Endodermal cell (in vitro differentiated cells): ENCODE measurements at regions not wholly inside any gene's neighbourhood (a gene's known extent, or its start where the extent isn't known, plus 50 kb on each side); places are given as distances from the start of the nearest gene placed in this dataset.
A peak's percentile ranks its signal among the peaks of the same experiment; 100 is the strongest.

Source experiments
- DNase-seq: peaks from one replicate; pipeline ENCODE4 v3.0.0-alpha.2; 2017
- H3K27ac ChIP-seq: 2 replicates; pipeline ENCODE4 v1.5.1; 2013; ENCODE audit warnings: mild to moderate bottlenecking, low read depth, low read length, moderate library complexity
- H3K27me3 ChIP-seq: 2 replicates; pipeline ENCODE4 v1.6.1; 2013; ENCODE audit warnings: mild to moderate bottlenecking, low read length, moderate library complexity; ENCODE audit not compliant: insufficient read depth, control insufficient read depth, poor library complexity, severe bottlenecking
- H3K36me3 ChIP-seq: 2 replicates; pipeline ENCODE4 v1.7.0; 2013; ENCODE audit warnings: mild to moderate bottlenecking, low read length, moderate library complexity; ENCODE audit not compliant: control insufficient read depth, insufficient read depth
- H3K4me1 ChIP-seq: one replicate; pipeline ENCODE4 v1.7.0; 2013; ENCODE audit warnings: low read length; ENCODE audit not compliant: control insufficient read depth, insufficient read depth
- H3K4me3 ChIP-seq: 2 replicates; pipeline ENCODE4 v1.5.1; 2013; ENCODE audit warnings: mild to moderate bottlenecking, low read length, moderate library complexity
- H3K9ac ChIP-seq: 2 replicates; pipeline ENCODE4 v1.6.1; 2013; ENCODE audit warnings: mild to moderate bottlenecking, low read length, moderate library complexity; ENCODE audit not compliant: poor library complexity, severe bottlenecking; ENCODE audit errors: extremely low read depth
- H3K9me3 ChIP-seq: 2 replicates; pipeline ENCODE4 v1.6.1; 2013; ENCODE audit warnings: mild to moderate bottlenecking, low read length, moderate library complexity; ENCODE audit not compliant: control insufficient read depth
- H3K27ac Mint-ChIP-seq: 2 replicates; pipeline ENCODE4 v1.8.0; 2020; ENCODE audit warnings: mixed read lengths
- H3K27me3 Mint-ChIP-seq: 2 replicates; pipeline ENCODE4 v1.8.0; 2021; ENCODE audit warnings: mild to moderate bottlenecking, mixed read lengths; ENCODE audit not compliant: insufficient read depth
- H3K36me3 Mint-ChIP-seq: 2 replicates; pipeline ENCODE4 v1.8.0; 2020; ENCODE audit warnings: low read depth, mixed read lengths
- H3K4me1 Mint-ChIP-seq: 2 replicates; pipeline ENCODE4 v1.8.0; 2020; ENCODE audit warnings: mixed read lengths
- H3K4me3 Mint-ChIP-seq: 2 replicates; pipeline ENCODE4 v1.8.0; 2020; ENCODE audit warnings: mild to moderate bottlenecking, moderate library complexity, mixed read lengths
- H3K9me3 Mint-ChIP-seq: 2 replicates; pipeline ENCODE4 v1.8.0; 2020; ENCODE audit warnings: mild to moderate bottlenecking, mixed read lengths
- WGBS, 2 experiments: methylation state at CpG; one replicate each; pipeline versions ENCODE4 v1.1.5 to v1.1.7; 2013; ENCODE audit warnings: missing lambda C conversion rate in 2 of 2, mixed read lengths in 1 of 2; ENCODE audit not compliant: insufficient coverage in 1 of 2, insufficient read length in 1 of 2; 5-methylcytosine and 5-hydroxymethylcytosine counted together
- TF ChIP-seq, protein P1 (sequence below): fragments of 200-600 bp; sonication (generic); conservative IDR thresholded peaks from 2 replicates; pipeline ENCODE4 v1.5.0; 2021; ENCODE audit warnings: antibody characterized with exemption, mild to moderate bottlenecking

DNA sequence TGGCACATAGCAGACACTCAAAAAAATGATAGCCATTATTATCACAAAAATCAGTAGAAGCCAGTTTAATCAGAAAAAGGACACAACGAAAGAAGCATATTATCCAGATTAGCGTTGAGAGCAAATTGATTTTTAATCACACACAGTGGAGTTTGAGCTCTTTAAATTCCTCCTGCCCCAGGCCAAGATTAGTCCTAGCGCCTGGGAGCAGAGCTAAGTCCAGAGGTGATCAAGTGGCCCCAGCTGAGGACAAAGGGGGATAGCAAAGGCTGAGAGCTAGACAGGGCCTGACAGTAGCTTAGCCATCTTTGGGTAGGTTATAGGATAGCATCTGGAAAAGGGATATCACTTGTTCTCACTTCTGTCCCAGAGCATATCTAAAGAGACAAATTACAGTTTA, 133.6 kb downstream of the NXPE2 start:
- Histone ChIP-seq H3K9me3 (no peaks in the 10 kb centered on the region), H3K27me3 (no peaks in the 10 kb centered on the region), H3K9ac (no peak overlapping the region), H3K36me3 (no peaks in the 10 kb centered on the region), H3K4me3 (no peak overlapping the region), H3K4me1 (peaks cover 4% of the 10 kb centered on the region), H3K27ac (no peak overlapping the region)
- H3K9me3 Mint-ChIP-seq, result no peaks in the 10 kb centered on the region
- no peaks in the 10 kb centered on the region for H3K36me3 Mint-ChIP-seq
- no peak overlapping the region for H3K4me3 Mint-ChIP-seq
- H3K4me1 Mint-ChIP-seq, result peaks cover 8% of the 10 kb centered on the region
- TF ChIP-seq, protein P1, sequence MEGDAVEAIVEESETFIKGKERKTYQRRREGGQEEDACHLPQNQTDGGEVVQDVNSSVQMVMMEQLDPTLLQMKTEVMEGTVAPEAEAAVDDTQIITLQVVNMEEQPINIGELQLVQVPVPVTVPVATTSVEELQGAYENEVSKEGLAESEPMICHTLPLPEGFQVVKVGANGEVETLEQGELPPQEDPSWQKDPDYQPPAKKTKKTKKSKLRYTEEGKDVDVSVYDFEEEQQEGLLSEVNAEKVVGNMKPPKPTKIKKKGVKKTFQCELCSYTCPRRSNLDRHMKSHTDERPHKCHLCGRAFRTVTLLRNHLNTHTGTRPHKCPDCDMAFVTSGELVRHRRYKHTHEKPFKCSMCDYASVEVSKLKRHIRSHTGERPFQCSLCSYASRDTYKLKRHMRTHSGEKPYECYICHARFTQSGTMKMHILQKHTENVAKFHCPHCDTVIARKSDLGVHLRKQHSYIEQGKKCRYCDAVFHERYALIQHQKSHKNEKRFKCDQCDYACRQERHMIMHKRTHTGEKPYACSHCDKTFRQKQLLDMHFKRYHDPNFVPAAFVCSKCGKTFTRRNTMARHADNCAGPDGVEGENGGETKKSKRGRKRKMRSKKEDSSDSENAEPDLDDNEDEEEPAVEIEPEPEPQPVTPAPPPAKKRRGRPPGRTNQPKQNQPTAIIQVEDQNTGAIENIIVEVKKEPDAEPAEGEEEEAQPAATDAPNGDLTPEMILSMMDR, result no peak
- 90 to 93% methylated on average over 2 to 3 of the region's 3 CpGs for WGBS, 2 experiments
- DNase-seq, result peak; percentile 31
- peaks cover 2% of the 10 kb centered on the region for H3K27me3 Mint-ChIP-seq
- H3K27ac Mint-ChIP-seq, result no peak overlapping the region

DNA sequence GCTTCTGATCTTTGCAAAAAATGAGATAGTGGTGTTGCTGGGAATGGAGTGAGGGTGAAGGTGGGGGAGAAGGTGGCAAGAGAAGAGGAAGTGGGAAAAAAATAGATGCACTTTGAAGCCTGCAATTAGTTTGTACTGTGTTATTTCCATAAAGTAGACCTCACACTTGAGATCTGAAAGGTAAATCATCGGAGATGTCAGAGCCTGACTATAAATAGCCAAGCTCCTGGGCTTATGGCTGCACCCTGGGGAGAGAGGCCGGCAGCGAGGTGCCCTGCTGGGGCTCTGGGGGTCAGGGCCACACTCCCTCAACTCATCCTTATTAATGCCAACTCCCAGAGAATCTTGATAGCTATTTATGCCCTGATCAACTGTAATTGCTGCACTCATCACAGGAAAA, 134.4 kb downstream of the NXPE2 start:
- H3K27ac Mint-ChIP-seq, result no peak overlapping the region
- no peak overlapping the region for H3K4me3 Mint-ChIP-seq
- peak; percentile 10 for DNase-seq
- peaks cover 2% of the 10 kb centered on the region for H3K27me3 Mint-ChIP-seq
- H3K4me3 ChIP-seq, result no peak overlapping the region
- peaks cover 4% of the 10 kb centered on the region for H3K4me1 ChIP-seq
- no peak overlapping the region for H3K9ac ChIP-seq
- peaks cover 7% of the 10 kb centered on the region for H3K27me3 ChIP-seq
- H3K4me1 Mint-ChIP-seq, result peaks cover 8% of the 10 kb centered on the region
- no peak overlapping the region for H3K27ac ChIP-seq
- no peaks in the 10 kb centered on the region for H3K36me3 Mint-ChIP-seq
- H3K9me3 ChIP-seq, result no peaks in the 10 kb centered on the region
- 70 to 81% methylated on average over 2 to 3 of the region's 3 CpGs for WGBS, 2 experiments
- no peaks in the 10 kb centered on the region for H3K36me3 ChIP-seq
- no peaks in the 10 kb centered on the region for H3K9me3 Mint-ChIP-seq
- TF ChIP-seq, protein P1, result no peak

DNA sequence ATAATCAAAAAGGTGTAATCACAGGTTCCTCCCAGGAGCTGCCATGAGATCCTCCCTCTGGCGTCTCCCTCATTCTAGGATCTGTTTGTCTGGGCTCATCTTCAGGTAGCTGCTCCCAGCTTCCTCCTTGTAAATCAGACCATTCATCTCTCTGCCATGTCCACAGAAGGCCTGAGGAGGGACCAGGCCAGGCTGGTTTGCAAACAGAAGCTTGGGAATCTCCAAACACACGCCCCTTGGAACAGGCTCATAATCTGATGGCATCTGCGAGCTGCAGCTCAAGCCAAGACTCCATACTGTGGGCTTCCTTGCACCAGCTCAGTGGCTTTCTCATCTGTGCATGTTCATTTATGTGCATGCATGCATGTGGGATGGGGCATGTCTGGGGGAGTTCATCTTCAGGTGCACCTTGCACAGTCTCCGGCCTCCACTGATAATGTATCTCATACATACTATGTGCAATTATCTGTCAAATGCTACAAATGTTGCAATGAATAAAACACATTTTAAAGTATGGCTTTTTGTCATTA, 134.9 kb downstream of the NXPE2 start:
- Mint-ChIP-seq H3K36me3 (no peaks in the 10 kb centered on the region), H3K4me3 (no peak overlapping the region), H3K27ac (no peak overlapping the region), H3K4me1 (peaks cover 8% of the 10 kb centered on the region), H3K9me3 (no peaks in the 10 kb centered on the region), H3K27me3 (peaks cover 2% of the 10 kb centered on the region)
- WGBS, 2 experiments, result 75 to 100% methylated on average over 2 to 3 of the region's 4 CpGs
- peak; percentile 43 for DNase-seq
- no peaks in the 10 kb centered on the region for H3K36me3 ChIP-seq
- H3K4me3 ChIP-seq, result no peak overlapping the region
- H3K27me3 ChIP-seq, result peaks cover 13% of the 10 kb centered on the region
- no peak overlapping the region for H3K27ac ChIP-seq
- no peak overlapping the region for H3K9ac ChIP-seq
- TF ChIP-seq, protein P1, result no peak
- H3K9me3 ChIP-seq, result no peaks in the 10 kb centered on the region
- H3K4me1 ChIP-seq, result peaks cover 4% of the 10 kb centered on the region
